Body of pancreas (tissue), 4 donors: ENCODE measurements at regions not wholly inside any gene's neighbourhood (a gene's known extent, or its start where the extent isn't known, plus 50 kb on each side); places are given as distances from the start of the nearest gene placed in this dataset.

ENCODE experiments used
- CTCF ChIP-seq, 7 experiments: fragments of 450-650 bp in 4 of 7; fragments of 200-600 bp in 3 of 7; sonication (generic) in 3 of 7; IDR thresholded peaks; one replicate each; pipeline ENCODE4 v1.5.1; 2016 to 2019; ENCODE audit warnings: antibody characterized with exemption in 7 of 7
- POLR2A ChIP-seq, 3 donors: fragments of 450-650 bp; IDR thresholded peaks; one replicate each; pipeline ENCODE4 v1.6.1; 2016; ENCODE audit warnings: antibody characterized with exemption in 3 of 3, mild to moderate bottlenecking in 2 of 3

DNA sequence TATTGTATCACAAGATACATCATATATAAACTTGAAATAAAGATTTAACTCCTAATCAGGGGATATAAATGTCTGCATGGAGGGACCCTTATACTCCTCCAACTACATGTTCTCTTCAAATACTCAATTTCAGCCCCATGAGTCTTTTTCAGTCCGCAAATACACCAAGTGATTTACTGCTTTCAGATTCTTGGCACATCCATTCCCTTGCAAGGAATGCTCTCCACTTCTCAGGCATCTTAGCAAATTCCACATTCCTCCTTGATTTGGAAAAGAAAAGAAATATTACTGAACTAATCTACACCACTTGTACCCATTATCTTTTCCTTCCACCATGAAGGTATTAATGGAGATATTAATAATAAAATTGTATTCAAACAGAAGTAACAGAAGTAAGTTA is 999.4 kb upstream of the GJE1 start:
- TF ChIP-seq CTCF (IDR thresholded peaks at IDR 0.05) (no peak), POLR2A (IDR thresholded peaks at IDR 0.05) (no peak)
